ENCODE measurements at regions not wholly inside any gene's neighbourhood (a gene's known extent, or its start where the extent isn't known, plus 50 kb on each side); places are given as distances from the start of the nearest gene placed in this dataset.

DNA sequence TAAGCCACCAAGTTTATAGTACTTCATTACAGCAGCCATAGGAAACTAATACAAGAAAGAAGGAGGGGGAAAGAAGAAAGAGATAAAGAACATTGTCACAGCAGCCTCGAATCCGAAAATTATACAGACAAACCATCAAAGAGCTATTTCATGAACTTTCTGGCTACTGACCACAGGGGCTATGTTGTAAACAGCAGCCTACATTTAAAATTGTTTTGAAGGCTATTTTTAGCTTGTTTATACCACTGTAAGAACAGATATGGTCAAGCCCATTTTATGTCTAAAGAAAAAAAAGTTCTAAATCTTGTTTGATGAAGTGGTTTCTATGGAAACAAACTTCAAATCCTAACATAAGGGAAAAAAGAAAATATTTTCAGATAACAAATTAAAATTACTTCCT, 282.1 kb downstream of the GABRG1 start (continued):
- TF ChIP-seq, protein P1, sequence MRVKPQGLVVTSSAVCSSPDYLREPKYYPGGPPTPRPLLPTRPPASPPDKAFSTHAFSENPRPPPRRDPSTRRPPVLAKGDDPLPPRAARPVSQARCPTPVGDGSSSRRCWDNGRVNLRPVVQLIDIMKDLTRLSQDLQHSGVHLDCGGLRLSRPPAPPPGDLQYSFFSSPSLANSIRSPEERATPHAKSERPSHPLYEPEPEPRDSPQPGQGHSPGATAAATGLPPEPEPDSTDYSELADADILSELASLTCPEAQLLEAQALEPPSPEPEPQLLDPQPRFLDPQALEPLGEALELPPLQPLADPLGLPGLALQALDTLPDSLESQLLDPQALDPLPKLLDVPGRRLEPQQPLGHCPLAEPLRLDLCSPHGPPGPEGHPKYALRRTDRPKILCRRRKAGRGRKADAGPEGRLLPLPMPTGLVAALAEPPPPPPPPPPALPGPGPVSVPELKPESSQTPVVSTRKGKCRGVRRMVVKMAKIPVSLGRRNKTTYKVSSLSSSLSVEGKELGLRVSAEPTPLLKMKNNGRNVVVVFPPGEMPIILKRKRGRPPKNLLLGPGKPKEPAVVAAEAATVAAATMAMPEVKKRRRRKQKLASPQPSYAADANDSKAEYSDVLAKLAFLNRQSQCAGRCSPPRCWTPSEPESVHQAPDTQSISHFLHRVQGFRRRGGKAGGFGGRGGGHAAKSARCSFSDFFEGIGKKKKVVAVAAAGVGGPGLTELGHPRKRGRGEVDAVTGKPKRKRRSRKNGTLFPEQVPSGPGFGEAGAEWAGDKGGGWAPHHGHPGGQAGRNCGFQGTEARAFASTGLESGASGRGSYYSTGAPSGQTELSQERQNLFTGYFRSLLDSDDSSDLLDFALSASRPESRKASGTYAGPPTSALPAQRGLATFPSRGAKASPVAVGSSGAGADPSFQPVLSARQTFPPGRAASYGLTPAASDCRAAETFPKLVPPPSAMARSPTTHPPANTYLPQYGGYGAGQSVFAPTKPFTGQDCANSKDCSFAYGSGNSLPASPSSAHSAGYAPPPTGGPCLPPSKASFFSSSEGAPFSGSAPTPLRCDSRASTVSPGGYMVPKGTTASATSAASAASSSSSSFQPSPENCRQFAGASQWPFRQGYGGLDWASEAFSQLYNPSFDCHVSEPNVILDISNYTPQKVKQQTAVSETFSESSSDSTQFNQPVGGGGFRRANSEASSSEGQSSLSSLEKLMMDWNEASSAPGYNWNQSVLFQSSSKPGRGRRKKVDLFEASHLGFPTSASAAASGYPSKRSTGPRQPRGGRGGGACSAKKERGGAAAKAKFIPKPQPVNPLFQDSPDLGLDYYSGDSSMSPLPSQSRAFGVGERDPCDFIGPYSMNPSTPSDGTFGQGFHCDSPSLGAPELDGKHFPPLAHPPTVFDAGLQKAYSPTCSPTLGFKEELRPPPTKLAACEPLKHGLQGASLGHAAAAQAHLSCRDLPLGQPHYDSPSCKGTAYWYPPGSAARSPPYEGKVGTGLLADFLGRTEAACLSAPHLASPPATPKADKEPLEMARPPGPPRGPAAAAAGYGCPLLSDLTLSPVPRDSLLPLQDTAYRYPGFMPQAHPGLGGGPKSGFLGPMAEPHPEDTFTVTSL (CRISPR knock-in tag; IDR thresholded peaks at IDR 0.05; ENCODE audit: borderline replicate concordance) = no peak
- TF ChIP-seq HDAC6 (IDR thresholded peaks at IDR 0.05; ENCODE audit: low read depth, low read length) (no peak), ZNF331 (CRISPR knock-in tag; IDR thresholded peaks at IDR 0.05) (no peak), NFE2L2 (IDR thresholded peaks at IDR 0.05; ENCODE audit: low read length) (no peak), ZNF296 (CRISPR knock-in tag; conservative IDR thresholded peaks at IDR 0.05) (no peak)
- TF ChIP-seq, protein P2, sequence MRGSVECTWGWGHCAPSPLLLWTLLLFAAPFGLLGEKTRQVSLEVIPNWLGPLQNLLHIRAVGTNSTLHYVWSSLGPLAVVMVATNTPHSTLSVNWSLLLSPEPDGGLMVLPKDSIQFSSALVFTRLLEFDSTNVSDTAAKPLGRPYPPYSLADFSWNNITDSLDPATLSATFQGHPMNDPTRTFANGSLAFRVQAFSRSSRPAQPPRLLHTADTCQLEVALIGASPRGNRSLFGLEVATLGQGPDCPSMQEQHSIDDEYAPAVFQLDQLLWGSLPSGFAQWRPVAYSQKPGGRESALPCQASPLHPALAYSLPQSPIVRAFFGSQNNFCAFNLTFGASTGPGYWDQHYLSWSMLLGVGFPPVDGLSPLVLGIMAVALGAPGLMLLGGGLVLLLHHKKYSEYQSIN (CRISPR knock-in tag; IDR thresholded peaks at IDR 0.05; ENCODE audit: borderline replicate concordance) = no peak

DNA sequence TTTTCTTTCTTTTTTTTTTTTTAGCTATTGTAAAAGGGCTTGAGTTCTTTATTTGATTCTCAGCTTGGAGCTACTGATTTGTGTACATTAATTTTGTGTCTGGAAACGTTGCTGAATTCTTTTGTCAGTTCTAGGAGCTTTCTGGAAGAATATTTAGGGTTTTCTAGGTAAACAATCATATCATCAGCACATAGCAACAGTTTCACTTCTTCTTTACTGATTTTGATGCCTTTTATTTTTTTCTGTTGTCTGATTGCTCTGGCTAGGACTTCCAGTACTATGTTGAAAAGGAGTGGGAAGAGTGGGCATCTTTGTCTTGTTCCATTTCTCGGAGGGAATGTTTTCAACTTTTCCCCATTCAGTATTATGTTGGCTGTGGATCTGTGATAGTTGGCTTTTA, 292.2 kb downstream of the GABRG1 start:
- H3K27ac ChIP-seq (ENCODE audit: extremely low read length, insufficient read depth, low read length) = no peak overlapping the region
- peaks cover 7% of the 10 kb centered on the region; the same call in 1 of the 2 replicates for H3K9me3 ChIP-seq (ENCODE audit: low read length)
- no peak overlapping the region for H3K9ac ChIP-seq (ENCODE audit: insufficient read depth, low read depth, low read length)
- ChIA-PET POLR2A (no interaction called here), CTCF (ENCODE audit: low intra/inter-chr PET ratio, low total read pairs) (no interaction called here)
- no peak overlapping the region for H2AFZ ChIP-seq (ENCODE audit: low read length)
- no peak for DNase-seq (ENCODE audit: low spot score)
- no peak overlapping the region for H3K4me3 ChIP-seq (replicated peaks in 1 of 3; ENCODE audit: insufficient read depth in 1 of 3, low read depth in 2 of 3, low read length in 3 of 3)
- no TSS peak for BruUV-seq (replicated peaks)
- H3K4me1 ChIP-seq (ENCODE audit: insufficient read depth, low read length) = no peaks in the 10 kb centered on the region
- H4K20me1 ChIP-seq (ENCODE audit: insufficient read depth, low read length) = no peaks in the 10 kb centered on the region
- no peak for FAIRE-seq
- ATAC-seq = no peak
- H3K27me3 ChIP-seq (ENCODE audit: control insufficient read depth in 1 of 2, insufficient read depth in 2 of 2, low read length in 2 of 2) = no peaks in the 10 kb centered on the region
- intact Hi-C loops (cut with micrococcal nuclease; ENCODE audit: unreplicated experiment) (no loop called here), in situ Hi-C loops (cut with HindIII; ENCODE audit: extremely low pct_ligation_motif_present, low pct_unique_long_range_greater_than_20kb) (no loop called here)
- no peak overlapping the region for H3K4me2 ChIP-seq (ENCODE audit: low read depth, low read length)
- H3K36me3 ChIP-seq (replicated peaks in 1 of 2; ENCODE audit: control insufficient read depth in 1 of 2, insufficient read depth in 2 of 2, low read length in 2 of 2) = no peaks in the 10 kb centered on the region
- H3K79me2 ChIP-seq (ENCODE audit: insufficient read depth, low read length) = no peaks in the 10 kb centered on the region
- WGBS (ENCODE audit: low lambda C conversion rate) = 0% methylated on average over 2 of the region's 2 CpGs
- no peak for TF ChIP-seq FLYWCH1 (CRISPR knock-in tag; IDR thresholded peaks at IDR 0.05)
- TF ChIP-seq RELA (CRISPR knock-in tag; IDR thresholded peaks at IDR 0.05) = no peak
- TF ChIP-seq YEATS2 (CRISPR knock-in tag; IDR thresholded peaks at IDR 0.05; ENCODE audit: borderline replicate concordance) = no peak
- no peak for TF ChIP-seq GFI1 (CRISPR knock-in tag; IDR thresholded peaks at IDR 0.05; ENCODE audit: borderline replicate concordance)
- no peak for TF ChIP-seq LCORL (IDR thresholded peaks at IDR 0.05)
- no peak for TF ChIP-seq LCORL (CRISPR knock-in tag; IDR thresholded peaks at IDR 0.05)
- TF ChIP-seq, protein P3, sequence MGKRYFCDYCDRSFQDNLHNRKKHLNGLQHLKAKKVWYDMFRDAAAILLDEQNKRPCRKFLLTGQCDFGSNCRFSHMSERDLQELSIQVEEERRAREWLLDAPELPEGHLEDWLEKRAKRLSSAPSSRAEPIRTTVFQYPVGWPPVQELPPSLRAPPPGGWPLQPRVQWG (CRISPR knock-in tag; IDR thresholded peaks at IDR 0.05; ENCODE audit: borderline replicate concordance, low read depth) = no peak
- TF ChIP-seq PITX1 (CRISPR knock-in tag; IDR thresholded peaks at IDR 0.05) = no peak
- TF ChIP-seq NCOA1 (CRISPR knock-in tag; IDR thresholded peaks at IDR 0.05) = no peak
- TF ChIP-seq, protein P4, sequence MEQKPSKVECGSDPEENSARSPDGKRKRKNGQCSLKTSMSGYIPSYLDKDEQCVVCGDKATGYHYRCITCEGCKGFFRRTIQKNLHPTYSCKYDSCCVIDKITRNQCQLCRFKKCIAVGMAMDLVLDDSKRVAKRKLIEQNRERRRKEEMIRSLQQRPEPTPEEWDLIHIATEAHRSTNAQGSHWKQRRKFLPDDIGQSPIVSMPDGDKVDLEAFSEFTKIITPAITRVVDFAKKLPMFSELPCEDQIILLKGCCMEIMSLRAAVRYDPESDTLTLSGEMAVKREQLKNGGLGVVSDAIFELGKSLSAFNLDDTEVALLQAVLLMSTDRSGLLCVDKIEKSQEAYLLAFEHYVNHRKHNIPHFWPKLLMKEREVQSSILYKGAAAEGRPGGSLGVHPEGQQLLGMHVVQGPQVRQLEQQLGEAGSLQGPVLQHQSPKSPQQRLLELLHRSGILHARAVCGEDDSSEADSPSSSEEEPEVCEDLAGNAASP (CRISPR knock-in tag; IDR thresholded peaks at IDR 0.05; ENCODE audit: borderline replicate concordance) = no peak
- no peak for TF ChIP-seq ATAD3A (CRISPR knock-in tag; IDR thresholded peaks at IDR 0.05)

Measured in HepG2 (cell line).